Right lobe of liver (tissue), 6 donors: ENCODE measurements at regions not wholly inside any gene's neighbourhood (a gene's known extent, or its start where the extent isn't known, plus 50 kb on each side); places are given as distances from the start of the nearest gene placed in this dataset.
"Not testable (repeated sequence)": the region's sequence is repeated elsewhere in the genome, so short reads cannot be mapped to it uniquely, and the experiment has no call there.

Source experiments
- ATAC-seq, 4 donors: fragments of 200-7000 bp; cut with Tn5 transposase; one replicate each; pipeline ENCODE4 v1.9.1; 2020; ENCODE audit warnings: mild to moderate bottlenecking in 4 of 4, moderate library complexity in 4 of 4
- DNase-seq, 3 donors: peaks; one replicate each; pipeline ENCODE4 v3.0.0-alpha.2; 2020
- H3K27ac ChIP-seq, 3 donors: fragments of 200-600 bp; one replicate each; pipeline ENCODE4 v1.8.0; 2022
- H3K27me3 ChIP-seq, 2 donors: fragments of 200-600 bp; one replicate each; pipeline ENCODE4 v1.8.0; 2022
- H3K36me3 ChIP-seq, 4 donors: fragments of 200-600 bp; sonication (generic) in 1 of 4; one replicate each; pipeline versions ENCODE4 v1.5.1 to v1.8.0; 2017 to 2022; ENCODE audit warnings: control low read depth in 1 of 4
- H3K4me1 ChIP-seq, 4 donors: fragments of 200-600 bp; sonication (generic) in 1 of 4; one replicate each; pipeline versions ENCODE4 v1.5.1 to v1.8.0; 2017 to 2022; ENCODE audit warnings: control low read depth in 1 of 4
- H3K4me3 ChIP-seq, 3 donors: fragments of 200-600 bp; one replicate each; pipeline ENCODE4 v1.8.0; 2022
- H3K9me3 ChIP-seq, 4 donors: fragments of 200-600 bp; sonication (generic) in 1 of 4; one replicate each; pipeline versions ENCODE4 v1.5.1 to v1.8.0; 2017 to 2022; ENCODE audit warnings: control low read depth in 1 of 4
- CTCF ChIP-seq, 4 donors: fragments of 200-600 bp in 3 of 4; fragments of 450-650 bp in 1 of 4; IDR thresholded peaks; one replicate each; pipeline versions ENCODE4 v1.5.1 to v1.8.0; 2016 to 2022; ENCODE audit warnings: antibody characterized with exemption in 4 of 4, mild to moderate bottlenecking in 2 of 4
- POLR2A ChIP-seq: fragments of 450-650 bp; IDR thresholded peaks from one replicate; pipeline ENCODE4 v1.6.1; 2017; ENCODE audit warnings: antibody characterized with exemption, mild to moderate bottlenecking
- WGBS: methylation state at CpG from one replicate; pipeline ENCODE4 v1.1.6; 2018; ENCODE audit warnings: low coverage, low lambda C conversion rate; ENCODE audit not compliant: insufficient coverage; ENCODE audit errors: missing lambda C conversion rate; 5-methylcytosine and 5-hydroxymethylcytosine counted together
- intact Hi-C, 2 donors: fragments of 100-400 bp; cut with DNase I; formaldehyde crosslinking; loops; one replicate each; pipeline versions ENCODE4 v1.11.2 to v1.14.1; 2022
- donor health status: DM: no; HTN: yes; CAD: no.
- donor health status: DM: no; HTN: no; CAD: no.
- donor health status: DM: no; HTN: no; CAD: no.
- donor health status: DM: no; HTN: yes; CAD: no.
- donor health status: DM: no; HTN: yes; CAD: no.

DNA sequence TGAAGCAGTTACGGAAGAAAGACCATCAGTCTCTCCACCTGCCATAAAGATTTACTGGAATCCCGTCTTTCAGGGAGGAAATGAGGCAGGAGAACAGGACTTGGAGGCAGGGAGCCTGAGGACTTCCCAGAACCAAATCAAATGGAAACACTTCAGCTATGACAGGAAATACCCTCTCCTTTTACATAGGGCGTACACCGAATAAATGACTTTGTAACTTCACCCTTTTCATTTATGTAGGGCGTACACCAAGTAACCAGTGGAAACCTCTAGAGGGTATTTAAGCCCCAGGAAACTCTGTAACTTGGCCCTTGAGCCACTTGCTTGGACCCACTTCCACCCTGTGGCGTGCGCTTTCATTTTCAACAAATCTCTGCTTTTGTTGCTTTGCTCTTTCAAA is 218.3 kb upstream of the SLC39A10 start:
- WGBS = 64% methylated on average over 3 of the region's 7 CpGs
- intact Hi-C loops = no loop called here
- DNase-seq (no peak), ATAC-seq (no peak)
- Histone ChIP-seq H3K4me3 (no peak overlapping the region), H3K27ac (no peak overlapping the region), H3K36me3 (no peaks in the 10 kb centered on the region), H3K9me3 (no peaks in the 10 kb centered on the region), H3K4me1 (no peaks in the 10 kb centered on the region), H3K27me3 (no peaks in the 10 kb centered on the region)
- TF ChIP-seq CTCF (IDR thresholded peaks at IDR 0.05) = no peak
- TF ChIP-seq POLR2A = no peak

DNA sequence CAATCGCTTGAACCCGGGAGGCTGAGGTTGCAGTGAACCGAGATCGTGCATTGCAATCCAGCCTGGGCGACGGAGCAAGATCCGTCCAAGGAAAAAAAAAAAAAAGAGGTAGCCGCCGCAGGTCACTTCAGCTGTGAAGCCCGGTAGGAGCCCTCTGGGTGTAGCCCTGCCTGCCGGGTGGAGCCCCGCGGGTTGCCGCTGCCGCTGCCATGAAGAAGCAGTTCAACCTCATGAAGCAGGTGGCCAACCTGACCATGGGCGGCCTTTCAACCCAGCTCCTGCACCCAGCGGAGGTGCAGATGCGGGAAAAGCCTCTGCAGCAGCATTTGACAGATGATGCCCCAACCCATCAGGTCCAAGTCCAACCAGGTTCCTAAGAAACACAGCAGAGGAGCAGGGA is 219.5 kb upstream of the SLC39A10 start:
- H3K27ac ChIP-seq = no peak overlapping the region
- no peaks in the 10 kb centered on the region for H3K36me3 ChIP-seq
- DNase-seq (no peak), ATAC-seq (no peak)
- intact Hi-C loops = no loop called here
- no peaks in the 10 kb centered on the region for H3K27me3 ChIP-seq
- no peak for TF ChIP-seq POLR2A
- TF ChIP-seq CTCF (IDR thresholded peaks at IDR 0.05) = no peak
- WGBS = 85% methylated on average over 12 of the region's 18 CpGs
- H3K4me3 ChIP-seq = no peak overlapping the region
- H3K4me1 ChIP-seq = no peaks in the 10 kb centered on the region
- H3K9me3 ChIP-seq = no peaks in the 10 kb centered on the region

- ATAC-seq = no peak
- 23% methylated on average over 1 of the region's 1 CpG for WGBS
- no peaks in the 10 kb centered on the region for H3K4me1 ChIP-seq
Measured at GRCh38 chr2:195434346-195434745, 222.7 kb upstream of the SLC39A10 start.

GRCh38 chr2:195433729-195434128 is 223.3 kb upstream of the SLC39A10 start:
- H3K36me3 ChIP-seq, H3K4me3 ChIP-seq, H3K27me3 ChIP-seq, H3K27ac ChIP-seq, H3K4me1 ChIP-seq, intact Hi-C loops, ATAC-seq, DNase-seq, H3K9me3 ChIP-seq: not testable (repeated sequence)
- WGBS = 26% methylated on average over 2 of the region's 2 CpGs

More at GRCh38 chr2:195434346-195434745, 222.7 kb upstream of the SLC39A10 start:
- DNase-seq = no peak
- Histone ChIP-seq H3K27me3 (no peaks in the 10 kb centered on the region), H3K4me3 (no peak overlapping the region), H3K27ac (no peak overlapping the region), H3K9me3 (no peaks in the 10 kb centered on the region), H3K36me3 (no peaks in the 10 kb centered on the region)
- TF ChIP-seq CTCF (IDR thresholded peaks at IDR 0.05) (no peak), POLR2A (no peak)
- intact Hi-C loops = no loop called here

- H3K9me3 ChIP-seq = no peaks in the 10 kb centered on the region
- H3K27me3 ChIP-seq = no peaks in the 10 kb centered on the region
- no peak for ATAC-seq
- DNase-seq = no peak
- no peak overlapping the region for H3K4me3 ChIP-seq
- 26% methylated on average over 3 of the region's 3 CpGs for WGBS
- TF ChIP-seq CTCF (IDR thresholded peaks at IDR 0.05) = no peak
- no peak for TF ChIP-seq POLR2A
- no peaks in the 10 kb centered on the region for H3K36me3 ChIP-seq
- no peak overlapping the region for H3K27ac ChIP-seq
- H3K4me1 ChIP-seq = no peaks in the 10 kb centered on the region
- intact Hi-C loops = no loop called here
Measured at GRCh38 chr2:195428673-195429072, 228.4 kb upstream of the SLC39A10 start.
